GM19238 (cell line): ENCODE measurements at regions not wholly inside any gene's neighbourhood (a gene's known extent, or its start where the extent isn't known, plus 50 kb on each side); places are given as distances from the start of the nearest gene placed in this dataset.
"Not testable (repeated sequence)": the region's sequence is repeated elsewhere in the genome, so short reads cannot be mapped to it uniquely, and the experiment has no call there.

ENCODE experiments used
- DNase-seq: peaks from one replicate; pipeline ENCODE4 v3.0.0; 2011; ENCODE audit warnings: low spot score; ENCODE audit not compliant: insufficient read length

DNA sequence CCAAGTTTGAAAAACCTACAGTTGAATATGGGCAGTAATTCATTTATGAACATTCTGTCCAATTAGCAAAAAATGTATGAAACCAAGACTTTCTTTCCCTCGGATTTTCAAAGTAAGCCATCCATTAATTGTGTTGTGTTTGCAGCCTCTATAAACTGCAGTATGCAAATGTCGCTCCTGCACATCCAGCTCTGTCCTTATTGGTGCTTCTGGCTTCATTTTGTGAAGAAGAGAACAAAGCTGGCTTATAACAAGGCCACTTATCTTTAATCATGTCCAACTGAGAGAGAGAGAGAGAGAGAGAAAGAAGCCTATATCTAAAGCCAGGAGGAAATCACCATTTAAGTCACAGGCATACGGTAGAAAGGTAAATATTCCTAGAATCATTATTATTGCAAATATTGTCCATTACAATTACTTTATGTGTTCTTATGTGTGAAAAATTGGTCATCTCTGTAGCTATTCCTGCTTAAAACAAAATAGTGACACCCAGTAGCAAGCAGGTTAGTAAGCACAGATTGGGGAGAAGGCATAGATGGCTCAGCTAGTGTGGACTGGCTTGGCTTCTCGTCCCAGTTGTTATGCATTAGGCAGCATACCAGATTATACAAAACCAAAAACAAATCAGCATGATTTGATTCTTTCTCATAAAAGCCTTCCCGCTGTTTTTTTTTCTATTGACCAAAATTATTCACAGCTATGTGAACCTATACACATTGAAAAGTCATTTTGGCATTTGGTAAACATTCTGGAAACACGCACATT is 726.4 kb upstream of the SOX11 start:
- DNase-seq: no peak

DNA sequence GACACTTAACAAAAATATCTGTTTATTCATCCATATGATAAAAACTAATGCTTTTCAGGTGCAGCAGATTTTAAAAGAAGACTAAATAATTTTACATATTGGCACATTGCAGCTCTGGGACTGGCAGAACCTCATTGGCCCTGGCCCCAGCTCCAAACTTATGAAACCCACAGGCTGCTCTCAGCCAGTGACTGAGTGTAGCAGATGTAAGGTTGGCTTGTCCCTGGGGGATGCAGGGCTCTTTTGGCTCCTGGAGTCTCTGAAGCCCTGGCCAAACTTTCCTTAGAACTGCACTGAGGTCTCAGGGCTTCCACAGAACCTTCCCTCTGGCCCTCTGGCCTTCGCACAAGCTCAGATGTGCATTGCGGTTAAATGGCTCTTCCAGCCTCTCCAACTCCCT is 725.0 kb upstream of the SOX11 start:
- no peak for DNase-seq

DNA sequence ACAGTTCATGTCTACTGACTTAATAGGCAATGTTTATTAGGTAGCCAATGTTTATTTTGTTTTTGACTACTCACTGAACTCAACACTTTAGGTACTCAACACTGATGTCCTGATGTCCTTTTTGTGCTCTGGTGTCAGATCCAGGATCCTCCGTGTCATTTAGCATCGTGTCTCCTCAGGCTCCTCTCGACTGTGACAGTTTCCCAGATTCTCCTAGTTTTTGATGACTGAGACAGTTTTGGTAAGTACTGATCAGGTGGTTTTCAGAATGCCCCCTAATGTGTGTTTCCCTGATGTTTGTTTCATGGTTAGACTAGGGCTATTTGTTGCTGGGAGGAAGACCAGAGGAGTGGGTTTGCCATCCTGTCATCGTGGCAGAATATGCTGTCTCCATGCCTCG is 719.7 kb upstream of the SOX11 start:
- DNase-seq: no peak

DNA sequence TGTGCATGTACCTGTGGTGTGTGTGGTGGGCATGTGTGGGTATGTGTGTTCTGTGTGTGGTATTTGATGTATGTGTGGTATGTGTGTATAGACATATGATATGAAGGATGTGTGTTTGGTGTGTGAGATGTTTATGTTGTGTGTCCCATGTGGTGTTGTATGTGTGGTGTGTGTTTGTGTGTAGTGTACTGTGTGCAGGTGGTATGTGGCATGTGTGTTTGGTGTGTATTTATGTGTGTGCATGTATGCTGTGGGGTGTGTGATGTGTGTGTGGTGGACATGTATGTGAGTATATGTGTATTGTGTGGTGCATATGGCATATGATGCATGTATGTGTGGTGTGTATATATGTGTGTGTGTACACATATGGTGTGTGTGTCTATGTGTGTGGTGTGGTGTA is 718.8 kb upstream of the SOX11 start:
- DNase-seq: no peak

DNA sequence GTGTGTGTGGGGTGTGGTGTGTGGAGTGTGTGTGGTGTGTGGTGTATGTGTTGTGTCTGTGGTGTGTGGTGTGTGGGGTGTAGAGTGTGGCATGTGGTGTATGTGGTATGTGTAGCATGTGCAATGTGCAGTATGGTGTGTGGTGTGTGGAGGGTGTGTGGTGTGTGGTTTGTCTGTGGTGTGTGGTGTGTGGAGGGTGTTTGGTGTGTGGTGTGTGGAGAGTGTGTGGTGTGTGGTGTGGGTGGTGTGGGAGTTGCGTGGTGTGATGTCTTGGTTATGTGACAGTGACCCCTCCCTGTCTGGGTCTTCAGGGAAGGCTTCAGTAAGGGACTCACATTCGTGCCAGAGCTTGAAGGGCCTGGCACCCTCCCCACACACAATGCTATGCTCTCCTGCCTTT is 718.2 kb upstream of the SOX11 start:
- DNase-seq: no peak

DNA sequence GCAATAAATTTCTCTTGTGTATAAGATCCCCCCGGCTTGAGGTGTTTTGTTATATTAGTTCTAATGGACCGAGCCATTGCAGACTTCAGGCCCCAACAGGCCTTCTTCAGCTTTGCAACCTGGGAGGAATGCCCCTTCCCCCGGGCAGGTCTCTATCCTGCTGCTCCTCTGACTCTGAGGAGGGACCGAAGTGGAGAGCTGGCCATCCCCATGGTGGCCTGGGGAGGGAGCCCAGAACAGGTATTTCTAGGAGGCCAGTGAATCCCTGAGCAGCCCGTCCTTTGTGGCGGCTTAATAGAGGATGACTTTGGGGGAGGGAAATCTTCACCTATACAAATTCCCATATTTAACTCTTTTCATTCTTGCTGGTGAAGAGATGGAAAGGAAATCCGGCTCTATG is 715.8 kb upstream of the SOX11 start:
- DNase-seq: no peak

DNA sequence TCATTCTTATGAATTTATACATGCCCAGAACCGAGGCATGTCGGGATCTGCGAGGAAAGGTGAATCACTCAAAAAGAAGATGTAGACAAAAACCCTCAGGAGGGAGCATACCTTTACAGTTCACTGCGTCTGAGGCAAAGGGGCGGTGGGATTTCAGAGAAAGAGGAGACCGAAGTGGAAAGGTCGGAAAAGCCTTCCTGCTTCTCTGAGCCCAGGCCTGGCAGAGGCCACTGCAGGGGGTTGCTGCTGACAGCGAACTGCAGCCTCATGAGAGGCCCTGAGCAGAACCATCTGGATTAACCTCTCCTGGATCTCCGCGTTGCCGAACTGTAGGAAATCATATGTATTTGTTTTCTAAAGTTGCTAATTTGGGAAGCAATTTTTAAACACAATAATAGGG is 713.1 kb upstream of the SOX11 start:
- no peak for DNase-seq

DNA sequence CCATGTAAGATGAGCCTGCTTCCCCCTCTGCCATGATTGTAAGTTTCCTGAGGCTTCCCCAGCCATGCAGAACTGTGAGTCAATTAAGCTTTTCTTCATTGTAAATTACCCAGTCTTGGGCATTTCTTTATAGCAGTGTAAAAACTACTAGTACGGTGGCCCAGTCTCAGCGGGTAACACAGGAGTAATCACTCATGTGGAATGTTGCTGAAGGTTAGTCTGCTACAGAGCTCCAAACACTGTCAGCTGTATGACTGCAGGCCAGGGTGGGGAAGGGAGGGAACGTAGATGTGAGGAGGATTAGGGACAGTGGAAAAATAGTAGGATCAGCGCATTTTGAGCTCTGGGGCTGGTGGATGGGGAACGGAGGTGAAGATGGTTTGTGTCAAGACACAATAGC is 711.2 kb upstream of the SOX11 start:
- DNase-seq: no peak

DNA sequence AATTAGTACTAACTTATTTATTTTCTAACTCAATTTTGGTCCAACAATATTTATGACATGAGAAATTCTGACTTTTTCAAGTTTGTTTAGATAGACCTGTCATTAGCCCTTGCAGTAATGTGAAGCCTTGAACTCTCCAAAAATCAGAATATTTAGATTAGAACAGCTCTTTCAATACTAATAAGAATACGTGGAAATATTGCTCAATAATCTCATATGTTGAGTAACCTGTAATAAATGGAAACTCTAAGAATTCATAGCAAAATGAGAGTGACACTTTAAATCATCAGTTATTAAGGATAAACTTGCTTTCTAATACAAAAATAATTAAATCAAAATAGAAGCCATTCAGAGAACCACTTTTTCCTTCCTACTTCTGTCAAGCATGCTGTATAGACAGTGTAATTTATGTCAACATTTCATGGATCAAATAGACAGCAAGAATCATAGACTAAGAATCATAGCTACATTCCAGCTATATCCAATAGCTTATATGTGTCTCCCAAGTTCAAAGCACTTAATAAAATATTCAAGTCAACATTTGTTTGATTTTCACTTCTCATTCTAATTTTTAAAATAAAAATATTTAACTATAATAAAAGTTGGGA is 710.3 kb upstream of the SOX11 start:
- no peak for DNase-seq

DNA sequence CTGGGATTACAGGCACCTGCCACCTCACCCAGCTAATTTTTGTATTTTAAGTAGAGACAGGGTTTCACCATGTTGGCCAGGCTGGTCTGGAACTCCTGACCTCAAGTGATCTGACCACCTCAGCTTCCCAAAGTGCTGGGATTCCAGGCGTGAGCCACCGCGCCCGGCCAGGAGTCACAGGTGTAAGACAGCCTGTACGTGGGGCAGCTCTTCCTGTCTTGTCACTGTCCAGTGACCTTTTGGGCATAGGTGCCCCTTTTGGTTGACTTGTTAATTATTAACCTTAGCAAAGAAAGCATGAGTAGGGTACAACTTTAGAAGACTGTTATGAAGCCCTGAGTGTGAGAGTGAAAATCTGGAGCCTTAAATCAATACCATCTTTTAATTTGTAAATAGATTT is 703.7 kb upstream of the SOX11 start:
- DNase-seq: not testable (repeated sequence)

DNA sequence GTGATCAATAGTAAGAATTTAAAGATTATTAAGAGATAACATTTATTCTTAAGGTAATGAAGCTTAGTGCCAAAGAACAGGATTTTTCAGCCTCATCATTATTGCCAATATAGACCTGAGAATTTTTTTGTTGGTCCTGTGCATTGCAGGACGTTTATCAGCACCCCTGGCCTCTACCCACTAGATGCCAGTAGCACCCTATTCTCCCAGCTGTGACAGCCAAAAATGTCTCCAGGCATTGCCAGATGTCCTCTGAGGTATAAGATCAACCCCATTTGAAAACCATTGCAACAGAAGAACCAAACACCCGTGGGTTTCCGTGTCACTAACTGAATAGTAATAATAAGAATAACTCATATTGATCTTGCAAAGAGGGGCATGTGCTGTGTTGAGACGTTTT is 700.0 kb upstream of the SOX11 start:
- DNase-seq: no peak

DNA sequence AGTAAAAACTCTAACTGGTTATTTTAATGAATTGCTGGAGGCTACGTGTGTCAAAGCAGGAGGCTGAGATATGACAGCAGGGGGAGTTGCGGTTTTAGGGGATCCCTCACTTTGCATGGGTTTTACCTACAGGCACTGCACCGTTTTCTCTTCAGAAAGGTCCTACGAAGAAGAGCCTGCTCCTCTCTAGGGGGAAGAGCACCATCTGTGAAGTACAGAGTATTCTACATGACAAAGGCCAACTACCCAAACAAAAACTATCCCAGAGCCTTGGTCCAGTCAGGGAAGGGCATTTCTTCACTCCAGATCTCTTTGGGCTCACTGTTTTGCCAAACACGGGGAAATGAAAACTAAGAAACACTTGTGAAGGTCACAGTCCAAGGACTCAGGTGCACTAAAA is 696.7 kb upstream of the SOX11 start:
- DNase-seq: no peak

DNA sequence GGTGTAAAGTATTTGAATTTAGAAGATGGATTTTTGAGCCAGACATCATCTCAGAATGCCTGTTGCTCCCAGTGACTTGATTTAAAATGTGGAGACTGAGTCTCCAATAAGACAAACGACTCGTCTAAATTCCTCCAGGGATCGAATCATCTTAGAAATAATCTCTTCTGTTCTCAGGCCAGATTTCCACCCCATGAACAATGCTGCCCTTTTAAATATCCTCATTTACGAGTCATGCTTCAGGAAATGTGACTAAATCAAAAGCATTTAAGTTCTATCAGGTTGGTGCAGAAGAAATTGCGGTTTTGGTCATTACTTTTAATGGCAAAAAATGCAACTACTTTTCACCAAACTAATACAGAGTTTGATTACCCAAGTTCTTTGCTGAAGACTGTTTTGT is 684.6 kb upstream of the SOX11 start:
- DNase-seq: no peak

DNA sequence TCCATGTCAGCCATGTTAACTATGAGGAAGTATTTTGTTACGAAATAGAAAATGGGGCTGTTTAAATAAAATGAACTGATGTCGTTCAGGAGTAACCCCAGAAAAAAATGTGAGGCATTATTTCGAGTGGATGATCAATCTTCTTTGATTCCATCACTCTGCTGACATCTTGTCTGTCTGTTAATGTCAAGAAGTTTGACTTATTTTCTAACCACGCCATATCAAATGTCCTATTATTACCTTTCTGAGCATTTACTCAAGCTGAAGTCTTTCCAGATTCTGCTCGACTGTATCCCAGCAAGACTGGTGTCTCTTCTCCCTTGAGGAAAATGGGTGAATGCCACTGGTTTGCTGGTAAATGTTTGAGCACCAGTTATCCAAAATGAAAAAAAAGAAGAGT is 672.9 kb upstream of the SOX11 start:
- no peak for DNase-seq

DNA sequence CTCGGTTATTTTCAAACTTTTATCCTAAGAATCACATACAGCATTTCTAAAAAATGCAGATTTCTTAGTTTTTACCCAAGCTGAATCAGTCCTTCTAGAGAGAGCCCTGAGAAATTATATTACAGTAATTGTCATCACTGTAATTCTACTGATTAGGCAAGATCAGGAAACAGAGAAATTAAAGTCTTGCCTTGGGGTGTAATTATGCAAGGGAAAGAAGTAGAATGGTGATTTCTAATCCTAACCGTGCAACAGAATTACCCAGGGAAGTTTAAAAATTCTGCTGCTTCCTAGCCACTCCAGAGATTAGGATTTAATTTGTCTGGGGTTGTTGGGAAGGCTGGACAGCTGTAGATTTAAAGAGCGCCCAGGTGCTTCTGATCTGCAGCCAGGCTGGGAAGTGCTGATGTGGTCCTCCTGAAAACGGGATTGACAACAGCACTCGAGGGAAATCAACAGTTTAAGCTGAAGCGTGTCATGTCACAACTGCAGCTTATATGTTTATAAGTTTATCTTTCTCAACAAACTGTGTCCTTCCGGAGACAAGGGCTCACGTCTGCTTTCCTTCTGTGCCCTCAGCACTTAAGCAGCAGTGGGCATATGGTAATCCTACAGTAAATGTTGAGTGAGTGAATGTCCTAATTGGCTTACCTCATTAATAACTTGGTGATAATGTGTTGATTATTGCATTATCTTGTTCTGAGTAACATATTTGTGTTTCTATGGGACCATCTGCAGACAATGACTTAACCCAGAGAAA is 671.9 kb upstream of the SOX11 start:
- DNase-seq: no peak

DNA sequence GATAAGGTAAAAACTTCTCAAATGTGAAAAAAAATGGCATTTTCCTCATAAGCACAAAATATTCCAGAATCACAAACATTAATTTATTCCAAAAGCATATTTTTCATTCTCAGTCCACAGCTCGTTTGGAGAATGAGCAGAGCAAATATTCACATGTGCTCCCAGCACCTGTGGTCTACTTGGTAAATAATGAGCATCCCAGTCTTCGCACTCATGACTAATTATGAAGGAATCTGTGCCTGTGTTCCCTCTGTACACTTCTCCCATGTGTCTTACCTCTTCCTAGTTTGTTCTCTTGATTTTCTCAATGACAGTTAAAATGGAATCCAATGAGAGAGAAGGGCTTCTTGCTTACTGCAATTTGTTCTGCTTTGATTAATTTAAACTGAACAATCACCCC is 671.0 kb upstream of the SOX11 start:
- DNase-seq: no peak

DNA sequence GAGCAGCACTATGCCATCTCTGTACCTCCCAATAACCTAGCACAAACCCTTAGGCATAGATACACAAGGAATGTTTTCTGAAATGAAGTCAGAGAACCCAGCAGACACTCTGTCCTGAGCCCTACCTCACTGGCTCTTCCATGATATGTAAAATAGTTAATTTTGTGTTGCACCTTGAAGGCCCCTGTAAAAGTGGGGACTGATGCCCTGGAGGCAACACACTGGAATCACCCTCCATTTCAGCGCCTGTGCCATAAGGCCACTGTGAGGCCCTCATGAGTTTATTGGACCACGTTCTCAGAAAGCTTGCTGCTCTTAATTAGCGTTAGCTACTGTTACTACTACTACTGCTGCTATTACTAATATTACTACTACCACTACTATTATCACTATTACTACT is 670.1 kb upstream of the SOX11 start:
- DNase-seq: no peak

DNA sequence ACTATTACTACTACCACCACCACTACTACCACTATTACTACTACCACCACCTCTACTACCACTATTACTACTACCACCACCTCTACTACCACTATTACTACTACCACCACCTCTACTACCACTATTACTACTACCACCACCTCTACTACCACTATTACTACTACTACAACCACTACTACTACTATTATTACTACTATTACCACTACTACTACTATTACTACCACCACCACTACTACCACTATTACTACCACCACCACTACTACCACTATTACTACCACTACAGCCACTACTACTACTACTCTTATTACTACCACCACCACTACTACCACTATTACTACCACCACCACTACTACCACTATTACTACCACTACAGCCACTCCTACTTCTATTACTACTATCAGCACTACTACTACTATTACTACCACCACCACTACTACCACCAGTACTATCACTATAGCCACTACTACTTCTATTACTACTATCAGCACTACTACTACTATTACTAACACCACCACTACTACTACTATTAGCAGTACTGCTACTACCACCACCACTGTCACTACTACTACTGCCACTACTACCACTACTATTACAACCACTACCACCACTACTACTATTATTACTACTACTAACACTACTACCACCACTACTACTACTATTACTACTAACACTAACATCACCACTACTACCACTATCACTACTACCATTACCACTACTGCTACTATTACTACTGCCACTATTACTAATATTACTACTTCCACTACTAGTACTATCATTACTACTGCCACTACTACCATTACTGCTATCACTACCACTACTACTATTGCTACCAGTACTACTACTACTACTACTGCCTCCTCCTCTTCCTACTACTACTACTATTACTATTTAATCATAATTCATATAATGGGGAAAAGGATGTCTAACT is 669.2 kb upstream of the SOX11 start:
- not testable (repeated sequence) for DNase-seq

DNA sequence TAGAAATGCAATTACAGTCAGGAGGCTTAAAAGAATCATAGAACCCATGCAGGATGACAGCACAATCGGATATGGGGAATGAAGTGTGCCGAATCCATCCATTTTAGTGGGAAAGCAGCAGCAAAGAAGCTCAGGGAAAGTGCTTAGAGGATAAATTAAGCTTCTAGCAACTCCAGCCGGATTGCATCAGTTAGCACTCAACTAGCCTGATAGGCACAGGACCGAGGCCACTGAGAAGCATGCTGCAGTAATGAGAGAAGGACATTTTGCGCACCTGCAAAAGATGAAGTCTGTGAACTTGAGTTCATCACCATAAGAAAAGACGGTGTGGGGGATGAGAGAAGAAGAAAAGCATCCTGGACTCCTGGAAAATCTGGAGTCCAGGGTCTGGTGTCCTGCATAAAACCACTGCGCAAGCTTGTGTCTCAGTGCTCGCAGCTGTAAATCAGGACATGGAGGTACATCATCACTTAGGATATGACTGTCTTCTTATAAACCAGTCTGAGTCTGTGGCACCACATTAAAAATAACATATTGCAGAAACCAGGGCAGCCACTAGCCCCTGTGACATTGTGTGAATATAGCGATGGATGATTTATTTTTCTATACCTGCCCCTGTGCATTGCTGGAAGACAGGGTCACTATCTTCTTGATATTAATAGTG is 665.5 kb upstream of the SOX11 start:
- no peak for DNase-seq

DNA sequence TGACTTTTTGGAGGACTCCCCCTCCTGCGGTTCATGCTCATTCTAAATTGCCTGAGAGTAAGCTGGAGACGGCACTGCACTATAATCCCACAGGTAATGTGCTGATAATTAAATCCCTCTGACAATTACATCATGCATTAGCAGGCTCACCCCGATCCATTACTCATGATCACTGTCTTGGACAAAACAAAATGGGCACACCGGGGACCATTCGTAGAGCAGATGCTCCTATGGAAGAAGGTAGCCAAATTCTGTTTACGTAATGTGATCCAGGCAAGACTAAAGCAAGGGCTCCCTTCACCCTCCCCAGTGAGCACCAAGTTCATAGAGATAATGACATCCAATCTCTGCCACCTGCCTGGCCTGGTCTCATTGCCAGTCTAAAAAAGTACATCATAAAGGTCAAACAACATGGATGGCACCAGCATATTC is 657.1 kb upstream of the SOX11 start:
- no peak for DNase-seq

DNA sequence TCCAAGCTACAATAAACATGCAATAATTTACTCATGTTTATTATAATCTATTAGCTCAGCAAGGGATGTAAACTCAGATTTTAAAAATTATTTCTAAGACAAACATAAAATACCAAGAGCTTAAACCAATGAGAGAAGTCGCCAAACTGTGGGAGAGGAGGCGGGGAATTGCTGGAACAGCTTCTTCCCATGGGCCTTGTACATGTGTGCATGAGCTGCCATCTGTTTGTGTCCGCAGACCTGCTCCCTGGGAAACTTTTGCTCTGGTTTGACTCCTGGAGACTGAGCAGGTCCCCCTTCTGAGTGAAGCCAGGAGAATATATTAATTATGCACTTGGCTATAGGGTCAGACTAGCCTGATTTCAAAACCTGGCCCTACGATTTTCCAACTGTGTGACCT is 655.9 kb upstream of the SOX11 start:
- DNase-seq: no peak
